ENCODE measurements at regions not wholly inside any gene's neighbourhood (a gene's known extent, or its start where the extent isn't known, plus 50 kb on each side); places are given as distances from the start of the nearest gene placed in this dataset.

DNA sequence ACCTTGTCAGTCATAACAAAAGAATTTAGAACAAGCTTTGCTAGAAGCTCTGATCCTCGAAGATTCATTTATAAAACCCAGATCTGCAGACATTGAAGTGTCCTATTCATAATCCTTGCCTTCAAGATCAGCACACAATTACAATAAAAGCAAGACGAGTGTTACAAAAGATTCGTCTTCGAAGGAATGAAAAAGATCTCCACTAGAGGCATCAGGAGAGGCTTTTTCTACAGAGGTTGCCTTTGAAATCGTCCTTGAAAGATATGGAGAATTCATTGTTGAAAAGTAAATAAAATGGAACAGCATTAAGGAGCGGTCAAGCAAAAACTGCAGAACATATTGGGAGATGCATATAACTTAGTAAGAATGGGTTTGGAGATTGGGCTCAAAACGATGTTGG, 146.4 kb downstream of the BMP4 start:
- CTCF ChIA-PET = no interaction called here
- TF ChIP-seq CTCF (IDR thresholded peaks at IDR 0.05; ENCODE audit: insufficient read depth, low read depth, low read length) = no peak
- DNase-seq (ENCODE audit: low read depth) = no peak
- Histone ChIP-seq H3K4me3 (ENCODE audit: low read depth, low read length) (no peak overlapping the region), H3K27me3 (ENCODE audit: control insufficient read depth, insufficient read depth, low read length) (peaks cover 4% of the 10 kb centered on the region), H3K36me3 (ENCODE audit: control insufficient read depth, insufficient read depth, low read length) (no peaks in the 10 kb centered on the region)
- POLR2A ChIA-PET = no interaction called here

DNA sequence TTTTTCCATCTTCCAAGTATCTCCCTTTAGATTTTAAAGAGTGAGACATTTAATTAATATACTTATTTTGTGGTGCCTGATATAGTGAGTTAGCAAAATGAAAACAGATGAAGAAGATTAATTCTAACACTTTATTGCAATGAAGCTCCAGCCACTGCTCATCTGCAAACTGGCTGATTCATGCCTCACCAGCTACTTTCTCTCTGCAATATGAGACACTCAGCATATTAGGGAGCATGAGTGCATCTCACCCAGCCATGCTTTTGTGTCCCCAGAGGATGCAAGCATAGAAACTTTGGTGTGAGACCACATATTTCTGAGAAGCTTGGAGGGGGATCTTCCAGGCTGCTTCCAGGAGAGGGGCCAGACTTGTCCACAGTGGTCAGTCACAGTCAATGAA, 148.6 kb downstream of the BMP4 start:
- POLR2A ChIA-PET = no interaction called here

DNA sequence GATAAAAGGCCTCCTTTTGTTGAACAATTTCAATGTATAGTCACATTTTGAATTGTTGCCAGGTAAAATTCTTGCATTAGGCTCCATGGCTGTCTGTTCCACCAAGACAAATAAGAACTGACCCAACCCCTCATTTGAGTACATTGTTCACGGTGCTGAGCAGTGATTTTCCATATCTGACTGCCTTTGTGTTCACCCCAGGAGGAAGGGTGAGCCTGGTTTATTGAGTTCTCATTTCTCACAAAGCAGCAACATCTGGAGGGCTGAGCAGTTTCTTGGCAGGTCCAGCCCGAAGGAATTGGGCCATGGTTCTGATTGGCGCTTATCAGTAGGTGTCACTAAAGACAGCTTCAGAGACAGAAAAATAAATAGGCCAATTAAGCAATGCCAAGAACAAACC, 149.1 kb downstream of the BMP4 start:
- Histone ChIP-seq H3K4me3 (ENCODE audit: low read depth, low read length) (no peak overlapping the region), H3K36me3 (ENCODE audit: control insufficient read depth, insufficient read depth, low read length) (no peaks in the 10 kb centered on the region), H3K27me3 (ENCODE audit: control insufficient read depth, insufficient read depth, low read length) (peaks cover 4% of the 10 kb centered on the region)
- no peak for DNase-seq (ENCODE audit: low read depth)
- ChIA-PET CTCF (interaction anchor here (0.6 kb wide), 1 partner anchor 254 kb away, joined by 3 read pairs; no protein-coding TSS in a partner anchor), POLR2A (no interaction called here)
- no peak for TF ChIP-seq CTCF (IDR thresholded peaks at IDR 0.05; ENCODE audit: insufficient read depth, low read depth, low read length)

More for the DNA sequence above, 148.6 kb downstream of the BMP4 start:
- Histone ChIP-seq H3K4me3 (ENCODE audit: low read depth, low read length) (no peak overlapping the region), H3K36me3 (ENCODE audit: control insufficient read depth, insufficient read depth, low read length) (no peaks in the 10 kb centered on the region), H3K27me3 (ENCODE audit: control insufficient read depth, insufficient read depth, low read length) (peaks cover 4% of the 10 kb centered on the region)
- no peak for TF ChIP-seq CTCF (IDR thresholded peaks at IDR 0.05; ENCODE audit: insufficient read depth, low read depth, low read length)
- no peak for DNase-seq (ENCODE audit: low read depth)
- CTCF ChIA-PET = interaction anchor here (0.6 kb wide), 1 partner anchor 255 kb away, joined by 3 read pairs; no protein-coding TSS in a partner anchor

DNA sequence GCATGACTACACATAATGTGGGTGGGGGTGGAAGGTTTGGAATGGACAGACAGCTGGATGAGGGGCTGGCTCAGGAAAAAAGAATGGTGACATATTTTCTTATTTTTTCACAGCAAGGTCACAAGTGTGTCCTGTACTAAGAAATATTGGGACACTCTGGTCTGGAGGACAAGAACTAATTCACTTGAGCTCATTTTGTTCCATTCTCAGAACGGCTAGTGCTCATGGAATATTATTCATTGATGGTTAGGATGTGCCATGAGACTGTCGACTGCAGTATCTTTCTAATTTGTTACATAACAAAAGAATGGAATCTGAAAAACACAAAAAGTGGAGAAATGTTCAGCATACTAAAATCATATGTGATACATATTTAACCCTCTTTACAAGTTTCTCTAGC, 149.5 kb downstream of the BMP4 start:
- Histone ChIP-seq H3K4me3 (ENCODE audit: low read depth, low read length) (no peak overlapping the region), H3K36me3 (ENCODE audit: control insufficient read depth, insufficient read depth, low read length) (no peaks in the 10 kb centered on the region), H3K27me3 (ENCODE audit: control insufficient read depth, insufficient read depth, low read length) (peaks cover 4% of the 10 kb centered on the region)
- CTCF ChIA-PET = interaction anchor here (1.9 kb wide), 1 partner anchor 13 kb away, joined by 6 read pairs; no protein-coding TSS in a partner anchor
- no peak for DNase-seq (ENCODE audit: low read depth)
- no peak for TF ChIP-seq CTCF (IDR thresholded peaks at IDR 0.05; ENCODE audit: insufficient read depth, low read depth, low read length)
- POLR2A ChIA-PET = no interaction called here

DNA sequence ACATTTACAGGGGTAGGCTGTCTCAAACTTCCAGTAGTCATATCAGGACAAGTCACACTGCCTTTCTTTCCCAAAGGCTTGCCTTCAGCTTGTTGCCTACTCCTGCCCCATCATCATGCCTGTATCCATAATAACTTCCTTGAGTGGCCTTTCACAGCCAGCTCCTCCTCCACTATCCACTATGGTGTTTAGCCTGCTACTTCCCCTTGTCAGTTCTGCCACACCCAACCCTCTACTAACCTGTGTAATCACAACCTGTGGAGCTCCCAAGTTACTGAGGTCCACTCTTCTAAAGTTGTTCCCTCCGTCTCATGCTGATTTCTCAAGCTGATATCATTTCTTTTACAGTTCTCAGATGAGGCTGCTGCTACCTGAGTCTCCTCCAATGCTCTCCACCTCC, 159.9 kb downstream of the BMP4 start:
- H3K27me3 ChIP-seq (ENCODE audit: control insufficient read depth, insufficient read depth, low read length) = peaks cover 7% of the 10 kb centered on the region
- no peak overlapping the region for H3K4me3 ChIP-seq (ENCODE audit: low read depth, low read length)
- DNase-seq (ENCODE audit: low read depth) = no peak
- ChIA-PET CTCF (no interaction called here), POLR2A (no interaction called here)
- H3K36me3 ChIP-seq (ENCODE audit: control insufficient read depth, insufficient read depth, low read length) = no peaks in the 10 kb centered on the region
- TF ChIP-seq CTCF (IDR thresholded peaks at IDR 0.05; ENCODE audit: insufficient read depth, low read depth, low read length) = no peak

Data from BJ (cell line).